CD14-positive monocyte (primary cell): ENCODE measurements at regions not wholly inside any gene's neighbourhood (a gene's known extent, or its start where the extent isn't known, plus 50 kb on each side); places are given as distances from the start of the nearest gene placed in this dataset.
"Not testable (repeated sequence)": the region's sequence is repeated elsewhere in the genome, so short reads cannot be mapped to it uniquely, and the experiment has no call there.

ENCODE experiments used
- DNase-seq, 3 donors: peaks; one replicate each; pipeline ENCODE4 v3.0.0-alpha.2; 2011 to 2022
- H2AFZ ChIP-seq: 2 replicates; pipeline ENCODE4 v1.6.0; 2012; ENCODE audit warnings: mild to moderate bottlenecking, low read depth, low read length, inconsistent platforms; ENCODE audit not compliant: insufficient read depth, poor library complexity, severe bottlenecking
- H3K27ac ChIP-seq, 2 donors: 1 replicate in 1 of 2; 2 replicates in 1 of 2; pipeline ENCODE4 v1.5.1; 2012 to 2013; ENCODE audit warnings: low read length in 2 of 2, control low read depth in 1 of 2, inconsistent platforms in 1 of 2, low read depth in 1 of 2, mild to moderate bottlenecking in 1 of 2
- H3K27me3 ChIP-seq, 2 donors: one replicate each; pipeline versions ENCODE4 v1.6.0 to v1.6.1; 2011 to 2013; ENCODE audit warnings: low read length in 2 of 2; ENCODE audit not compliant: control insufficient read depth in 2 of 2, insufficient read depth in 2 of 2
- H3K36me3 ChIP-seq, 2 donors: replicated peaks in 1 of 2; 1 replicate in 1 of 2; 2 replicates in 1 of 2; pipeline versions ENCODE4 v1.5.1 to v1.6.1; 2012 to 2013; ENCODE audit warnings: low read length in 2 of 2, control low read depth in 1 of 2, inconsistent platforms in 1 of 2, mild to moderate bottlenecking in 1 of 2; ENCODE audit not compliant: insufficient read depth in 2 of 2, control insufficient read depth in 1 of 2
- H3K4me1 ChIP-seq, 2 donors: 1 replicate in 1 of 2; 2 replicates in 1 of 2; pipeline versions ENCODE4 v1.5.1 to v1.6.1; 2012 to 2013; ENCODE audit warnings: low read length in 2 of 2, control low read depth in 1 of 2, inconsistent platforms in 1 of 2, mild to moderate bottlenecking in 1 of 2, moderate library complexity in 1 of 2; ENCODE audit not compliant: insufficient read depth in 2 of 2, control insufficient read depth in 1 of 2
- H3K4me2 ChIP-seq: replicated peaks from 2 replicates; pipeline ENCODE3; 2012; ENCODE audit warnings: low read length, moderate library complexity, mild to moderate bottlenecking; ENCODE audit not compliant: poor library complexity, severe bottlenecking; ENCODE audit errors: extremely low read depth
- H3K4me3 ChIP-seq, 3 experiments: fragments of 200-600 bp in 1 of 3; sonication (generic) in 1 of 3; replicated peaks in 1 of 3; 1 replicate in 2 of 3; 2 replicates in 1 of 3; pipeline ENCODE4 v1.5.1; 2011 to 2013; ENCODE audit warnings: low read length in 3 of 3, mild to moderate bottlenecking in 3 of 3, control low read depth in 2 of 3, low read depth in 2 of 3, inconsistent platforms in 1 of 3, moderate library complexity in 1 of 3
- H3K79me2 ChIP-seq: 2 replicates; pipeline ENCODE4 v1.6.0; 2012; ENCODE audit warnings: mild to moderate bottlenecking, control low read depth, inconsistent platforms, low read length, moderate library complexity; ENCODE audit not compliant: insufficient read depth
- H3K9ac ChIP-seq: 2 replicates; pipeline ENCODE4 v1.6.0; 2017; ENCODE audit warnings: low read length, mild to moderate bottlenecking; ENCODE audit not compliant: insufficient read depth, poor library complexity, severe bottlenecking
- H3K9me3 ChIP-seq, 2 donors: replicated peaks in 1 of 2; 1 replicate in 1 of 2; 2 replicates in 1 of 2; pipeline versions ENCODE4 v1.5.1 to v1.6.1; 2012 to 2013; ENCODE audit warnings: low read length in 2 of 2, control low read depth in 1 of 2; ENCODE audit not compliant: control insufficient read depth in 1 of 2, insufficient read depth in 1 of 2
- H4K20me1 ChIP-seq: 2 replicates; pipeline ENCODE4 v1.6.0; 2012; ENCODE audit warnings: mild to moderate bottlenecking, low read length, control low read depth, moderate library complexity; ENCODE audit not compliant: insufficient read depth
- H3K27ac Mint-ChIP-seq, 7 donors: one replicate each; pipeline ENCODE4 v1.8.0; 2020; ENCODE audit warnings: mild to moderate bottlenecking in 7 of 7, mixed read lengths in 7 of 7, moderate library complexity in 6 of 7, inconsistent platforms in 2 of 7
- H3K27me3 Mint-ChIP-seq, 3 donors: one replicate each; pipeline ENCODE4 v1.8.0; 2021 to 2022; ENCODE audit warnings: low read depth in 3 of 3, mild to moderate bottlenecking in 3 of 3, mixed read lengths in 3 of 3, moderate library complexity in 3 of 3, inconsistent platforms in 1 of 3
- H3K36me3 Mint-ChIP-seq, 2 donors: one replicate each; pipeline ENCODE4 v1.8.0; 2020; ENCODE audit warnings: mixed read lengths in 2 of 2, inconsistent platforms in 1 of 2, mild to moderate bottlenecking in 1 of 2
- H3K4me1 Mint-ChIP-seq: one replicate; pipeline ENCODE4 v1.8.0; 2020; ENCODE audit warnings: mild to moderate bottlenecking, mixed read lengths
- H3K4me3 Mint-ChIP-seq, 2 donors: one replicate each; pipeline ENCODE4 v1.8.0; 2020; ENCODE audit warnings: mild to moderate bottlenecking in 2 of 2, mixed read lengths in 2 of 2, moderate library complexity in 1 of 2
- H3K9me3 Mint-ChIP-seq, 7 donors: one replicate each; pipeline ENCODE4 v1.8.0; 2020 to 2022; ENCODE audit warnings: mixed read lengths in 7 of 7, mild to moderate bottlenecking in 6 of 7, moderate library complexity in 6 of 7, inconsistent platforms in 2 of 7
- WGBS: methylation state at CpG from one replicate; pipeline ENCODE4 v1.1.5; 2013; ENCODE audit warnings: missing lambda C conversion rate; ENCODE audit not compliant: insufficient coverage; 5-methylcytosine and 5-hydroxymethylcytosine counted together
- intact Hi-C, 2 donors: fragments of 100-400 bp; cut with micrococcal nuclease; formaldehyde crosslinking; loops; one replicate each; pipeline versions ENCODE4 v1.15.0 to v1.15.1; 2023
- TF ChIP-seq, protein P1 (sequence below): fragments of 200-600 bp; IDR thresholded peaks from one replicate; pipeline ENCODE4 v1.8.0; 2022; ENCODE audit warnings: antibody characterized with exemption, mild to moderate bottlenecking

DNA sequence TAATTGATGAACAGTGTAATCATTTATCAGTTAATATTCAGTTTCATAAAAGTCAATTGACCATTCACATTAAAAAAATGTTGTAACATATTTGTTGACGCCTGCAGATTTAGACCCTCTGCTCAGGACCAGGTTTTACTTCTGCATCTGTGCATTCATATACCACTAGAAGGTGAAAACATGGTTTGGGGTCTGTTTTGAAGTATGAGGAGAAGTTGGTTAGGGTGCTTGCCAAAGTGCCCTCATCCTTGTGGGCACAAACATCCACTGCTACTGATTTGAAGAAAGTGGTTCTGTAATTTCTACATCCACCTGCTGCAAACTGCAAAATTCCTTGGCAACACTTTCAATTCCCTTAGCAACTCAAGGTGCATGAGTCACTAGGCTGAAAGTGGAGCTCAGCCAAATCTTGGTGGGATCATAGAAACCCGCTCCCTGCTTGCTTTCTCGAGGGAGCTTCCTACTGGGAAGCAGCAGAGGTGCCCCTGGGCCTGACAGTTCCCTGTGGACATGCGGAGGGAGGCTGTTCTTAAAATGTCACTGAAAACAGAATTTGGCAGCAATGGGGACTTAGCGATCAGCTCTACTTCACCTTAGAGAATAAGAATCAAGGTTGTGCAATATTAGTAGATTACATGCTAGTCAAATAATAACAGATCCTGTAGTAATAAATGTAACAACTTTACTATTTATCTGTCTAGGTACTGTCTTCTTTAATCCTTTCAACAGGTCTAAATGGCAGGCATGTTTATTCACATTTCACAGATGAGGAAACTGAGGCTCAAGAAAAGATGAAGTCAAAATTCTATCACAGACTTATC lies 301.0 kb upstream of the TBL1XR1 start:
- 6% methylated on average over 2 of the region's 5 CpGs for WGBS
- Histone ChIP-seq H3K9me3 (no peaks in the 10 kb centered on the region), H3K4me1 (peaks cover 5 to 8% of the 10 kb centered on the region in 2 donors), H3K4me2 (no peak overlapping the region), H4K20me1 (no peaks in the 10 kb centered on the region), H3K27ac (no peak overlapping the region), H3K36me3 (no peaks in the 10 kb centered on the region), H3K4me3 (no peak overlapping the region), H3K9ac (no peak overlapping the region), H2AFZ (no peak overlapping the region), H3K79me2 (no peaks in the 10 kb centered on the region), H3K27me3 (no peaks in the 10 kb centered on the region)
- peak in 2 of 3 donors; percentile 2 to 29 for DNase-seq
- no peak overlapping the region for H3K27ac Mint-ChIP-seq
- intact Hi-C loops = no loop called here
- H3K4me3 Mint-ChIP-seq = no peak overlapping the region
- TF ChIP-seq, protein P1, sequence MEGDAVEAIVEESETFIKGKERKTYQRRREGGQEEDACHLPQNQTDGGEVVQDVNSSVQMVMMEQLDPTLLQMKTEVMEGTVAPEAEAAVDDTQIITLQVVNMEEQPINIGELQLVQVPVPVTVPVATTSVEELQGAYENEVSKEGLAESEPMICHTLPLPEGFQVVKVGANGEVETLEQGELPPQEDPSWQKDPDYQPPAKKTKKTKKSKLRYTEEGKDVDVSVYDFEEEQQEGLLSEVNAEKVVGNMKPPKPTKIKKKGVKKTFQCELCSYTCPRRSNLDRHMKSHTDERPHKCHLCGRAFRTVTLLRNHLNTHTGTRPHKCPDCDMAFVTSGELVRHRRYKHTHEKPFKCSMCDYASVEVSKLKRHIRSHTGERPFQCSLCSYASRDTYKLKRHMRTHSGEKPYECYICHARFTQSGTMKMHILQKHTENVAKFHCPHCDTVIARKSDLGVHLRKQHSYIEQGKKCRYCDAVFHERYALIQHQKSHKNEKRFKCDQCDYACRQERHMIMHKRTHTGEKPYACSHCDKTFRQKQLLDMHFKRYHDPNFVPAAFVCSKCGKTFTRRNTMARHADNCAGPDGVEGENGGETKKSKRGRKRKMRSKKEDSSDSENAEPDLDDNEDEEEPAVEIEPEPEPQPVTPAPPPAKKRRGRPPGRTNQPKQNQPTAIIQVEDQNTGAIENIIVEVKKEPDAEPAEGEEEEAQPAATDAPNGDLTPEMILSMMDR = no peak
- H3K4me1 Mint-ChIP-seq = peaks cover 11% of the 10 kb centered on the region
- H3K36me3 Mint-ChIP-seq = peaks cover 0 to 2% of the 10 kb centered on the region in 2 donors
- peaks cover 0 to 7% (median 0%) of the 10 kb centered on the region in 7 donors for H3K9me3 Mint-ChIP-seq
- peaks cover 0 to 1% (median 1%) of the 10 kb centered on the region in 3 donors for H3K27me3 Mint-ChIP-seq

- H3K27ac Mint-ChIP-seq, H3K9ac ChIP-seq, DNase-seq, H2AFZ ChIP-seq, H3K4me3 Mint-ChIP-seq, H3K9me3 ChIP-seq, H3K36me3 ChIP-seq, H3K27me3 Mint-ChIP-seq, H3K36me3 Mint-ChIP-seq, H3K4me2 ChIP-seq, H3K79me2 ChIP-seq, H3K9me3 Mint-ChIP-seq, H3K4me3 ChIP-seq, H3K4me1 ChIP-seq, H3K27ac ChIP-seq, H4K20me1 ChIP-seq, intact Hi-C loops, H3K27me3 ChIP-seq: not testable (repeated sequence)
- H3K4me1 Mint-ChIP-seq = peaks cover 11% of the 10 kb centered on the region
- no CpG with 5 or more reads among the region's 2 CpGs for WGBS
Measured at GRCh38 chr3:177499039-177499438, 301.8 kb upstream of the TBL1XR1 start.
